Prostate gland (tissue), 2 donors: ENCODE measurements at regions not wholly inside any gene's neighbourhood (a gene's known extent, or its start where the extent isn't known, plus 50 kb on each side); places are given as distances from the start of the nearest gene placed in this dataset.

Experiments used
- DNase-seq: peaks from one replicate; pipeline ENCODE4 v3.0.0-alpha.2; 2019; ENCODE audit warnings: low spot score
- H3K27ac ChIP-seq, 2 donors: fragments of 200-600 bp; sonication (generic); 2 replicates each; pipeline ENCODE4 v1.5.1; 2017 to 2019
- H3K27me3 ChIP-seq: fragments of 200-600 bp; sonication (generic); replicated peaks from 2 replicates; pipeline ENCODE4 v1.5.1; 2019; ENCODE audit not compliant: insufficient read depth
- H3K36me3 ChIP-seq, 2 donors: fragments of 200-600 bp; sonication (generic); 1 replicate in 1 of 2; 2 replicates in 1 of 2; pipeline versions ENCODE4 v1.5.1 to v1.8.1; 2017 to 2019
- H3K4me1 ChIP-seq: fragments of 200-600 bp; sonication (generic); replicated peaks from 2 replicates; pipeline ENCODE4 v1.5.1; 2019
- H3K4me3 ChIP-seq, 2 donors: fragments of 200-600 bp; sonication (generic); 2 replicates each; pipeline ENCODE4 v1.5.1; 2017 to 2019
- H3K9me3 ChIP-seq: fragments of 200-600 bp; sonication (generic); 2 replicates; pipeline ENCODE4 v1.5.1; 2017
- CTCF ChIP-seq, 4 experiments: fragments of 200-600 bp in 2 of 4; fragments of 450-650 bp in 2 of 4; sonication (generic) in 2 of 4; IDR thresholded peaks; 1 replicate in 3 of 4; 2 replicates in 1 of 4; pipeline ENCODE4 v1.5.1; 2016 to 2019; ENCODE audit warnings: antibody characterized with exemption in 4 of 4, mild to moderate bottlenecking in 2 of 4, moderate library complexity in 2 of 4
- POLR2A ChIP-seq: fragments of 450-650 bp; IDR thresholded peaks from one replicate; pipeline ENCODE4 v1.6.1; 2016; ENCODE audit warnings: antibody characterized with exemption, mild to moderate bottlenecking
- POLR2AphosphoS5 ChIP-seq: sonication (generic); formaldehyde crosslinking; IDR thresholded peaks from one replicate; pipeline ENCODE4 v1.6.1; 2017; ENCODE audit warnings: antibody characterized with exemption
- WGBS: methylation state at CpG from one replicate; pipeline ENCODE4 v1.1.5; 2018; 5-methylcytosine and 5-hydroxymethylcytosine counted together
- intact Hi-C: fragments of 100-400 bp; cut with DNase I; formaldehyde crosslinking; loops from one replicate; pipeline ENCODE4 v1.14.2; 2022

- Histone ChIP-seq H3K27me3 (no peaks in the 10 kb centered on the region), H3K4me1 (no peaks in the 10 kb centered on the region), H3K4me3 (no peak overlapping the region), H3K36me3 (no peaks in the 10 kb centered on the region), H3K9me3 (no peaks in the 10 kb centered on the region), H3K27ac (no peak overlapping the region)
- intact Hi-C loops: no loop called here
- TF ChIP-seq POLR2A: no peak
- no peak for TF ChIP-seq POLR2AphosphoS5
- no peak for TF ChIP-seq CTCF (IDR thresholded peaks at IDR 0.05)
- DNase-seq: no peak
- WGBS: 72% methylated on average over 3 of the region's 3 CpGs
These were observed 1922.3 kb upstream of the CELF4 start for GRCh38 chr18:39487932-39488331.

- Histone ChIP-seq H3K27me3 (no peaks in the 10 kb centered on the region), H3K36me3 (no peaks in the 10 kb centered on the region), H3K4me3 (no peak overlapping the region), H3K9me3 (no peaks in the 10 kb centered on the region), H3K4me1 (no peaks in the 10 kb centered on the region), H3K27ac (no peak overlapping the region)
- intact Hi-C loops: no loop called here
- no peak for TF ChIP-seq CTCF (IDR thresholded peaks at IDR 0.05)
- WGBS: 96% methylated on average over 3 of the region's 3 CpGs
- no peak for DNase-seq
These were observed 1920.7 kb upstream of the CELF4 start for GRCh38 chr18:39486268-39486667.

GRCh38 chr18:39485696-39486095 is 1920.1 kb upstream of the CELF4 start:
- DNase-seq: no peak
- Histone ChIP-seq H3K9me3 (no peaks in the 10 kb centered on the region), H3K4me3 (no peak overlapping the region), H3K4me1 (no peaks in the 10 kb centered on the region), H3K36me3 (no peaks in the 10 kb centered on the region), H3K27ac (no peak overlapping the region), H3K27me3 (no peaks in the 10 kb centered on the region)
- 79% methylated on average over 1 of the region's 1 CpG for WGBS
- intact Hi-C loops: no loop called here
- no peak for TF ChIP-seq CTCF (IDR thresholded peaks at IDR 0.05)
- no peak for TF ChIP-seq POLR2A
- no peak for TF ChIP-seq POLR2AphosphoS5

GRCh38 chr18:39481281-39481680 is 1915.7 kb upstream of the CELF4 start:
- TF ChIP-seq CTCF (IDR thresholded peaks at IDR 0.05): no peak
- no peak for TF ChIP-seq POLR2A
- TF ChIP-seq POLR2AphosphoS5: no peak
- WGBS: 69% methylated on average over 4 of the region's 4 CpGs

GRCh38 chr18:39480494-39481195 is 1915.0 kb upstream of the CELF4 start:
- Histone ChIP-seq H3K4me3 (no peak overlapping the region), H3K4me1 (no peaks in the 10 kb centered on the region), H3K27me3 (no peaks in the 10 kb centered on the region), H3K9me3 (no peaks in the 10 kb centered on the region), H3K27ac (no peak overlapping the region), H3K36me3 (no peaks in the 10 kb centered on the region)
- 72% methylated on average over 4 of the region's 4 CpGs for WGBS
- TF ChIP-seq POLR2AphosphoS5: no peak
- no peak for TF ChIP-seq POLR2A
- TF ChIP-seq CTCF (IDR thresholded peaks at IDR 0.05): no peak
- intact Hi-C loops: no loop called here
- no peak for DNase-seq

More at GRCh38 chr18:39481281-39481680, 1915.7 kb upstream of the CELF4 start:
- DNase-seq: no peak
- Histone ChIP-seq H3K27ac (no peak overlapping the region), H3K36me3 (no peaks in the 10 kb centered on the region), H3K27me3 (no peaks in the 10 kb centered on the region), H3K4me3 (no peak overlapping the region), H3K9me3 (no peaks in the 10 kb centered on the region), H3K4me1 (no peaks in the 10 kb centered on the region)
- intact Hi-C loops: no loop called here
